ENCODE measurements at regions not wholly inside any gene's neighbourhood (a gene's known extent, or its start where the extent isn't known, plus 50 kb on each side); places are given as distances from the start of the nearest gene placed in this dataset.
A peak's percentile ranks its signal among the peaks of the same experiment; 100 is the strongest.
"Not testable (repeated sequence)": the region's sequence is repeated elsewhere in the genome, so short reads cannot be mapped to it uniquely, and the experiment has no call there.

DNA sequence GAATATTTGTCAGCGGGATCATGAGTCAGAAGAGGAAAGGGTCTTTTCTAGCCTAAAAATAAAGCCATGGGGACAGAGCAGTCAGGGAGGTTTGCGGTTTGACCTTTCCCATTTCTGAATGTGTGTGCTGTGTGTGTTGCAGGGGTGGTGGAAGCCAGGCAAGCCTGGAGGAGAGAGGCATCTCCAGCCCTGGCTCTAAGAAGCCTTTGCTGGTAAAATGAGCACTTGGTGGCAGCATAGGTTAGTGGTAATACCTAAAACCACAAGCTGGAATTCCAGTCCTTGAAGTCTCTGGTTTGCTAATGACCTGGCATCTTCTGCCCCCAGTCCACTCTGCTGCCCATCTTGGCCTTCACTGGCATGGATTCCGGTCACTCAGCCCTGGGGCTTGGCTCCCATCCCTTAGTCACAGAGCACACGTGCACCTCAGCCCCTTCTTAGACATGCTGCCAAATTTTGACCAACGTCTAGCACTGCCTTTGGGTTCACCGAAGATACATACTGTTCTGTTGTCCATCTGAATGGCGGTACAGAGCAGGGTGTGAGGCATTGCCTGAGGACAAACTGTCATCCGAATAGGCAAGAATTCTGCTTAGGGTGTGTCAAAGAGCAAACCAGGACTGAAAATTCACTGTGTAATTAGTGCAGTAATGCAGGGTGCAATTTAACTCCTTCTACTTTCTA lies 52.7 kb downstream of the KCNA5 start:
- DNase-seq (ENCODE audit: low spot score) (peak; percentile 90), FAIRE-seq (peak; percentile 99)

DNA sequence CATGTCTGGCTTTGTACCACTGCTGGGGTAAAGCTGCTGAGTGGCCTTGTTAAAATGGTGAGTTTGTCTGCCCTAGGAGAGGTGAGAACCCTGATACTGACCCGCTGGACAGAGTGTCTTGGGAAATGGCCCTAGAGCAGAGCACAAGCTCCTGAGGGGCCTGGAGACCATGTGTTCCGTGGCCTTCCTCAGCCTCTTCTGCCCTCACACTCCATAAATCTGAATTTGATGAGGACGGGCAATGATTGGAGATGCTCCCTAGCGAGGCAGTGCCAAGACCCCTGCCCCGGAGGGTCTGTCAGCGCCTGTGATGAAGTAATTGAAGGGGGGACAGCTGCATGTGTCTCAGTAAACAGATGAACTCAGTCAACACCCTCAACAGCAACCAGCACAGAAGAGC lies 54.1 kb downstream of the KCNA5 start:
- DNase-seq (ENCODE audit: low spot score) (no peak), FAIRE-seq (peak; percentile 63)

DNA sequence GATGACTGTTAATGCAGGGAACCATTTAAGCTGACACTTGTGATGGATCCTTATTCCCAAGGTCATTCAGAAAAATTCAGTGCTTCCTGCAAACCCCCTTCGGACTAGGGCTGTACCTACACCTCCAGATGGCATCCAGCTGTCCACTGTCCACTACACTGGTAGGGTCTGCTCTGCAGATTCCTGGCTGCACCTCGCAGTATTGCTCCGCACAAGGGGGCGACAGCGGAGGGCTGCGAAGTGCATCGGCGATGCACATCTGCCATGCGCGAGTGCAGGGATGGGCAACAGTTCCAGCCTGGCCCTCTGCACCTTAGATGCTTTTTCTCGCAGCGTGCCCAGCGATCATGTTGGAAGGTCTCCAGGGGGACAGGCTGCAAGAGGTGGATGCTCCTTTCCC lies 55.5 kb downstream of the KCNA5 start:
- DNase-seq (ENCODE audit: low spot score) (no peak), FAIRE-seq (peak; percentile 35)

GRCh38 chr12:5099591-5099990 lies 55.9 kb downstream of the KCNA5 start:
- DNase-seq (ENCODE audit: low spot score) = no peak
- no peak for FAIRE-seq

GRCh38 chr12:5101686-5102085 lies 58.0 kb downstream of the KCNA5 start:
- DNase-seq (ENCODE audit: low spot score) (no peak), FAIRE-seq (no peak)

- DNase-seq (ENCODE audit: low spot score) (no peak), FAIRE-seq (peak; percentile 32)
Observed at GRCh38 chr12:5102261-5102789, 58.6 kb downstream of the KCNA5 start.

DNA sequence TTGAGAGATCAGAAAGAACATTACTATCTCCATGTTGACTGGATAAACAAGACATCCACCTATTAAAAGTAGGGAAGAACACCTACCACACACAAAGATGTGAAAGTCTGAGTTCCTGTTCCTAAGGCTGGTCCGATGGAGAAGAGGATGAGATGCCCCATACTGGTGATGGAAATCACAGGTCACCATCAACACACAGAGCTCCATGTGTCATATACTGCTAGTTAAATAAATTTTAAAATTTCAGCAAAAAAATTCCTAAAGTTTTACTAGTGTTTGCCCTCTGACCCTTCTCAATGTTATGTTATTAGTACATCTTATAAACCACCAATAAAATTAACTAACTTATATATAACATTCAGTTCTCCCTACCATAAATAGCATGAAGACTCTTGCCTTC lies 59.1 kb downstream of the KCNA5 start:
- FAIRE-seq = no peak
- no peak for DNase-seq (ENCODE audit: low spot score)

DNA sequence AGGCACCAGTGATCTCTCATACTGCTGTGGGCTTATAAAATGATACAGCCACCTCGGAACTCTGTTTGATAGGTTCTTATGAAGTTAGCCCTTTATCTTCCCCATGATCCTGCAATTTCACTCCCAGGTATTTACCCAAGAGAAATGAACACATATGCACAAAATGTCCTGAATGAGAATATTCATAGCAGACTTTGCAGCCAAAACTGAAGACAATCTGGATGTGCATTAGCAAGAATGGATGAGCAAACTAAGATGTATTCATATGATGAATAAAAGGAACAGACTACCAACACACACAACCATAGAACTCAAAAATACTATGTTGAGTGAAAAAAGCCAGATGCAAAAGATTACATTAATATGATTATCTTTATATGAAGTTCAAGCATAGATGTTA lies 66.7 kb downstream of the KCNA5 start:
- FAIRE-seq = peak; percentile 9
- no peak for DNase-seq (ENCODE audit: low spot score)

GRCh38 chr12:5114436-5114835 lies 70.8 kb downstream of the KCNA5 start:
- FAIRE-seq (no peak), DNase-seq (ENCODE audit: low spot score) (no peak)

- not testable (repeated sequence) for DNase-seq (ENCODE audit: low spot score); FAIRE-seq
Observed at GRCh38 chr12:5121784-5122183, 78.1 kb downstream of the KCNA5 start.

GRCh38 chr12:5122256-5122831 lies 78.7 kb downstream of the KCNA5 start:
- not testable (repeated sequence) for DNase-seq (ENCODE audit: low spot score); FAIRE-seq

DNA sequence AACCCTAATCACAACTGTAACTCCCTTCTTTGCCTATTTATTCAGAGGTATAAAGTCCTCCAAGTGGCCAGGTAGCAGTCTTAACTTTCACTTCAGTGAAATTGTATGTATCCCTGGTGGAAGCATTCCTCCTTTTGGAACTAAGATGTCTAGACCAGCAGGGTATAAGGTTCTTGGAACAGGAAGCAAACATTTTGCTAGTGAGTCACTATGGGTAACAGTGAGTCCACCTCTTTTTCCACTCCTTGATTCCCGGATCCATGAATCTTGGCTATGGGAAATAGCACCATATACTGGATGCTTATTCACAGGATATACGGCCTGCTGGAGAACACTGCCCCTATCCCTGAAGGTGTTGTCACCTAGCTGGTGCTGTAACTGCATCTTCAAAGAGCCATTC lies 80.2 kb downstream of the KCNA5 start:
- DNase-seq (ENCODE audit: low spot score) (peak; percentile 46), FAIRE-seq (peak; percentile 84)

DNA sequence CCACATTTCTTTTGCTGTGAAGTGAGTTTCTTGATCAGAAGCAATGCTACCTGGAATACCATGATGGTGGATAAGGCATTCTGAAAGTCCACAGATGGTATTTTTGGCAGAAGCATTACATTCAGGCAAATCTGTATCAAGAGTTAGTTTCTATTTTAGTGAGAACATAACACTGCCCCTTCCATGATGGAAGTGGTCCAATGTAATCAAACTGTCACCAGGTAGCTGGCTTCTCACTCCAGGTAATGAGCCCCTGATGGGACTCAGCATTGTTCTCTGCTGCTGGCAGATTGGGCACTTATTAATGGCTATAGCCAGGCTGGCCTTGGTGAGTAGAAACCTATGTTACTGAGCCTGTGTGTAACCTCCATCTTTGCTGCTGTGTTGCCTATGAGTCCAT lies 80.7 kb downstream of the KCNA5 start:
- FAIRE-seq = no peak

GRCh38 chr12:5134861-5135525 lies 91.3 kb downstream of the KCNA5 start:
- DNase-seq (ENCODE audit: low spot score) = no peak
- FAIRE-seq = no peak

More for the DNA sequence above, 80.7 kb downstream of the KCNA5 start:
- DNase-seq (ENCODE audit: low spot score) = no peak

GRCh38 chr12:5138256-5138655 lies 94.6 kb downstream of the KCNA5 start:
- FAIRE-seq (no peak), DNase-seq (ENCODE audit: low spot score) (no peak)

GRCh38 chr12:5138845-5139244 lies 95.2 kb downstream of the KCNA5 start:
- no peak for FAIRE-seq
- no peak for DNase-seq (ENCODE audit: low spot score)

DNA sequence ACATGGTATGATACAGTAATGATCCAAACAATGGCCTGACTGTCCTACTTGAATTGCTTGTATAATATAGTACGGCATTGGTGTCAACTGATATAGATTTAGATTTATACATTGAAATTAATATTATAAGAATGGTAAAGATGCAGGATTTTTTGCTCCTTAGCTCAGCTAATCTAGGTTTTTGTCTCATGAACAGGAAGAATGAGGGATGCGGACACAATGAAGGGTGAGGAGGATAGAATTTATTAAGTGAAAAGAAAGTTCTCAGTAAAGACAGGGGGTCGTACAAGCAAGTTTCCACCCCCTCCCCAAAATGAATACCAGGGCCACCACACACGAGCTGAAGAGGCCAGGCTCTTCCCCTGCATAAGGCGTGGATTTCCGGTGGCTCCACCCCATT lies 96.1 kb downstream of the KCNA5 start:
- DNase-seq (ENCODE audit: low spot score) = no peak
- FAIRE-seq = no peak

- DNase-seq (ENCODE audit: low spot score) (no peak), FAIRE-seq (no peak)
Observed at GRCh38 chr12:5140190-5140589, 96.5 kb downstream of the KCNA5 start.

- FAIRE-seq (peak; percentile 89), DNase-seq (ENCODE audit: low spot score) (no peak)
Observed at GRCh38 chr12:5148880-5149279, 105.2 kb downstream of the KCNA5 start.

DNA sequence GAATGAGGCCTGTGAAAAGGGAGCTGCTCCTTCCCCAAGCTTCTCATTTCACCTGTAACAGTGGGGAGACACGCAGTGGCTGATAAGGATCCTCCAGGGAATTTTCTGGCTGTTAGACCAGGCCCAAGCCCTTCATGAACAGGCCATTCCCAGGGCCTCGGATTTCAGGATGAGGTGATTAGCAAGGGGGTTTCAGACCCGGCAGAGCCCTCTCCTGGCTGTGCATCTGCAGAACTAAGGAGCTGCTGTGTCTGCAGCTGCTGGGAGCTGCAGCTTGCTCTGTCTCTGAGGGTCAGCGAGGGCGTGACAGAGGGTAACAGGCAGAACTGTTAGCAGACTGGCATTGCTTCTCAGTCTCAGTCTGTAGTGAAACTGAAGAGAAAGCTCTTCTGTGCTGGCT lies 110.4 kb downstream of the KCNA5 start:
- DNase-seq (ENCODE audit: low spot score) = no peak
- FAIRE-seq = no peak

DNA sequence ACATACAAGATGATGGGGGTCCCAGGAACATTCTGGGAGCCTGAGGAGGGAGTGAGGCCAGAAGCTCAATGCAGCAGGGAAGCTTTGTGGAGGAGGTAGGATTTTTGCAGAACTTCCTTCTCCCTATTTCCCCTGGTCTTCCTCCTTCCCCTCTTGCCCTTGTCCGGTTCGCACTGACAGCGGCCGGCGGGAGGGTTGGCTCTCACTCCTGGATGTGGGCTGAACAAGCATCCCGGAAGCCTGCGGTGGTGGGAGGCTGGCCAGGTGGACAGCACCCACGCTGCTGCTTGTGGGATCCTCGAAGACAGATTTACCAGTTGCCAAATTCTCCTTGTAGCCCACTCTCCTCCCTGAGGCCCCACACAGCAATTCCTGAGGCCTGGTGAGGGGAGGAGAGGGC lies 112.2 kb downstream of the KCNA5 start:
- DNase-seq (ENCODE audit: low spot score) (no peak), FAIRE-seq (peak; percentile 13)

- no peak for FAIRE-seq
Observed at GRCh38 chr12:5160827-5161226, 117.1 kb downstream of the KCNA5 start.

GRCh38 chr12:5163661-5164060 lies 120.0 kb downstream of the KCNA5 start:
- DNase-seq (ENCODE audit: low spot score) (no peak), FAIRE-seq (no peak)

More at GRCh38 chr12:5160827-5161226, 117.1 kb downstream of the KCNA5 start:
- DNase-seq (ENCODE audit: low spot score) = no peak
